Transverse colon (tissue), 4 donors: ENCODE measurements at regions not wholly inside any gene's neighbourhood (a gene's known extent, or its start where the extent isn't known, plus 50 kb on each side); places are given as distances from the start of the nearest gene placed in this dataset.
A peak's percentile ranks its signal among the peaks of the same experiment; 100 is the strongest.

Source experiments
- DNase-seq: peaks from one replicate; pipeline ENCODE4 v3.0.0-alpha.2; 2019
- H3K27ac ChIP-seq, 4 donors: fragments of 200-600 bp; sonication (generic); 2 replicates each; pipeline ENCODE4 v1.5.1; 2016 to 2018; ENCODE audit warnings: inconsistent platforms in 4 of 4
- H3K27me3 ChIP-seq: fragments of 200-600 bp; sonication (generic); 2 replicates; pipeline ENCODE4 v1.5.1; 2017; ENCODE audit warnings: inconsistent platforms
- H3K36me3 ChIP-seq, 4 donors: fragments of 200-600 bp; sonication (generic); 2 replicates each; pipeline ENCODE4 v1.5.1; 2017 to 2019; ENCODE audit warnings: inconsistent platforms in 4 of 4
- H3K4me1 ChIP-seq, 4 donors: fragments of 200-600 bp; sonication (generic); 2 replicates each; pipeline ENCODE4 v1.5.1; 2017 to 2020; ENCODE audit warnings: inconsistent platforms in 4 of 4
- H3K4me3 ChIP-seq, 4 donors: fragments of 200-600 bp; sonication (generic); 1 replicate in 1 of 4; 2 replicates in 3 of 4; pipeline versions ENCODE4 v1.5.1 to v1.6.1; 2017 to 2019; ENCODE audit warnings: inconsistent platforms in 4 of 4
- H3K9me3 ChIP-seq, 2 donors: fragments of 200-600 bp; sonication (generic); 2 replicates each; pipeline ENCODE4 v1.5.1; 2017 to 2019; ENCODE audit warnings: inconsistent platforms in 2 of 2
- CTCF ChIP-seq, 5 experiments: fragments of 200-600 bp in 3 of 5; fragments of 450-650 bp in 2 of 5; sonication (generic) in 3 of 5; IDR thresholded peaks; 1 replicate in 2 of 5; 2 replicates in 3 of 5; pipeline ENCODE4 v1.5.1; 2016 to 2017; ENCODE audit warnings: antibody characterized with exemption in 5 of 5, inconsistent platforms in 3 of 5, mild to moderate bottlenecking in 2 of 5, moderate library complexity in 1 of 5
- EP300 ChIP-seq: sonication (generic); formaldehyde crosslinking; IDR thresholded peaks from one replicate; pipeline ENCODE4 v1.6.1; 2017; ENCODE audit warnings: antibody characterized with exemption, low read depth
- POLR2A ChIP-seq: fragments of 450-650 bp; IDR thresholded peaks from one replicate; pipeline ENCODE4 v1.6.1; 2016; ENCODE audit warnings: antibody characterized with exemption, mild to moderate bottlenecking, moderate library complexity
- POLR2AphosphoS5 ChIP-seq, 3 donors: sonication (generic); formaldehyde crosslinking; IDR thresholded peaks; one replicate each; pipeline ENCODE4 v1.6.1; 2016; ENCODE audit warnings: antibody characterized with exemption in 3 of 3
- WGBS, 2 donors: methylation state at CpG; one replicate each; pipeline ENCODE4 v1.1.5; 2018; ENCODE audit warnings: low coverage in 1 of 2; 5-methylcytosine and 5-hydroxymethylcytosine counted together
- in situ Hi-C, 4 donors: fragments of 200-750 bp; cut with MboI; loops; one replicate each; pipeline versions ENCODE4 v1.15.0 to v1.15.1; 2017; ENCODE audit warnings: low sequenced_read_pairs in 3 of 4, low pct_ligation_motif_present in 1 of 4, low pct_unique_long_range_greater_than_20kb in 1 of 4
- intact Hi-C: fragments of 100-400 bp; cut with DNase I; formaldehyde crosslinking; loops from one replicate; pipeline ENCODE4 v1.15.1; 2023; ENCODE audit warnings: low total_unique reads

- WGBS, 2 donors = 60 to 80% methylated on average over 1 to 15 of the region's 15 CpGs
- intact Hi-C loops (no loop called here), in situ Hi-C loops (no loop called here)
- Histone ChIP-seq H3K36me3 (no peaks in the 10 kb centered on the region), H3K4me3 (no peak overlapping the region), H3K27me3 (no peaks in the 10 kb centered on the region), H3K27ac (peak overlapping the region; percentile 87 to 93 (median 90)), H3K9me3 (no peaks in the 10 kb centered on the region), H3K4me1 (peaks cover 28 to 50% (median 40%) of the 10 kb centered on the region in 4 donors)
- DNase-seq = no peak
- no peak for TF ChIP-seq POLR2AphosphoS5 (IDR thresholded peaks at IDR 0.05)
- no peak for TF ChIP-seq EP300
- TF ChIP-seq CTCF (IDR thresholded peaks at IDR 0.05) = no peak
- no peak for TF ChIP-seq POLR2A
Observed at GRCh38 chr6:6725468-6726209, 137.1 kb downstream of the LY86 start.

- Histone ChIP-seq H3K36me3 (no peaks in the 10 kb centered on the region), H3K4me1 (peaks cover 11 to 24% (median 22%) of the 10 kb centered on the region in 4 donors), H3K27me3 (no peaks in the 10 kb centered on the region), H3K27ac (no peak overlapping the region), H3K9me3 (no peaks in the 10 kb centered on the region), H3K4me3 (no peak overlapping the region)
- 86 to 87% methylated on average over 6 to 9 of the region's 9 CpGs for WGBS, 2 donors
- no peak for DNase-seq
- intact Hi-C loops (no loop called here), in situ Hi-C loops (no loop called here)
- TF ChIP-seq CTCF (IDR thresholded peaks at IDR 0.05) = no peak
Observed at GRCh38 chr6:6728169-6728941, 139.8 kb downstream of the LY86 start.

- TF ChIP-seq POLR2AphosphoS5 (IDR thresholded peaks at IDR 0.05) (no peak), EP300 (no peak), CTCF (IDR thresholded peaks at IDR 0.05) (no peak), POLR2A (no peak)
- in situ Hi-C loops (no loop called here), intact Hi-C loops (no loop called here)
- H3K27ac ChIP-seq = no peak overlapping the region
- H3K27me3 ChIP-seq = no peaks in the 10 kb centered on the region
- H3K4me1 ChIP-seq = peaks cover 7 to 8% (median 7%) of the 10 kb centered on the region in 4 donors
- H3K4me3 ChIP-seq = no peak overlapping the region
- no peaks in the 10 kb centered on the region for H3K9me3 ChIP-seq
- no peak for DNase-seq
- WGBS, 2 donors = 0 to 90% methylated on average over 1 of the region's 1 CpG
- no peaks in the 10 kb centered on the region for H3K36me3 ChIP-seq
Observed at GRCh38 chr6:6729971-6730370, 141.5 kb downstream of the LY86 start.

- no peaks in the 10 kb centered on the region for H3K4me1 ChIP-seq
- in situ Hi-C loops = no loop called here
Observed at GRCh38 chr6:6730831-6731230, 142.3 kb downstream of the LY86 start.

More at GRCh38 chr6:6730831-6731230, 142.3 kb downstream of the LY86 start:
- DNase-seq = no peak
- no peaks in the 10 kb centered on the region for H3K36me3 ChIP-seq
- H3K9me3 ChIP-seq = no peaks in the 10 kb centered on the region
- H3K4me3 ChIP-seq = no peak overlapping the region
- TF ChIP-seq CTCF (IDR thresholded peaks at IDR 0.05) (no peak), POLR2AphosphoS5 (IDR thresholded peaks at IDR 0.05) (peak in 2 of 3 donors; percentile 59 to 60), EP300 (no peak), POLR2A (no peak)
- H3K27ac ChIP-seq = no peak overlapping the region
- WGBS, 2 donors = 76% methylated on average over 2 of the region's 2 CpGs; no CpG with 5 or more reads in 1 of the 2 donors
- intact Hi-C loops = no loop called here
- H3K27me3 ChIP-seq = no peaks in the 10 kb centered on the region
